Skin epidermis (tissue), 12 donors: ENCODE measurements at regions not wholly inside any gene's neighbourhood (a gene's known extent, or its start where the extent isn't known, plus 50 kb on each side); places are given as distances from the start of the nearest gene placed in this dataset.

ENCODE experiments used
- H3K27ac ChIP-seq, 21 experiments: fragments of 200-600 bp; sonication (generic) in 11 of 21; one replicate each; pipeline ENCODE4 v1.5.0; 2020; ENCODE audit warnings: mild to moderate bottlenecking in 3 of 21, inconsistent platforms in 2 of 21, moderate library complexity in 2 of 21
- H3K4me3 ChIP-seq, 7 experiments: fragments of 200-600 bp; sonication (generic) in 2 of 7; one replicate each; pipeline ENCODE4 v1.5.0; 2020; ENCODE audit warnings: inconsistent platforms in 2 of 7, mild to moderate bottlenecking in 2 of 7, moderate library complexity in 1 of 7

DNA sequence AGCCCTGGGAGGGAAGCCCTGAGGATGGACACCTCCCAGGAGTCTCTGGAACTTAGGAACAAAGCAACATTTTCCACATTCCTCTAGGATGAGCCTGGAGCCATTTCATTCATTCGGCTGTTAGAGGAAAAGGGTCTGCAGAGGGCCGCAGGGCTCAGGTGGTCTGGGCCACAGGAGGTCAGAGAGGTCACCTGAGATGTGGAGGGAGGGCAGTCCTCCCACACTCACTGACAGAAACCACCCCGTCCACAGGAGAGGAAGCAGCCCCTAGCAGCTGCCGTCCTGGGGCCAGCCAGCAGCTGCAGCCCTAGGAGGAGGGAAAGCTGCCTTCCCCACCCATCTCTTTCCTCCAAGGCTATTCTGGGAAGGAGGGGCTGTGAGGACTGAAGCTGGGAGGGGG lies 207.0 kb downstream of the CDC5L start:
- Histone ChIP-seq H3K4me3 (no peak overlapping the region), H3K27ac (no peak overlapping the region)

GRCh38 chr6:44598679-44599078 lies 211.2 kb downstream of the CDC5L start:
- Histone ChIP-seq H3K27ac (no peak overlapping the region), H3K4me3 (no peak overlapping the region)

- Histone ChIP-seq H3K27ac (no peak overlapping the region), H3K4me3 (no peak overlapping the region)
Measured at GRCh38 chr6:44599672-44600071, 212.2 kb downstream of the CDC5L start.

DNA sequence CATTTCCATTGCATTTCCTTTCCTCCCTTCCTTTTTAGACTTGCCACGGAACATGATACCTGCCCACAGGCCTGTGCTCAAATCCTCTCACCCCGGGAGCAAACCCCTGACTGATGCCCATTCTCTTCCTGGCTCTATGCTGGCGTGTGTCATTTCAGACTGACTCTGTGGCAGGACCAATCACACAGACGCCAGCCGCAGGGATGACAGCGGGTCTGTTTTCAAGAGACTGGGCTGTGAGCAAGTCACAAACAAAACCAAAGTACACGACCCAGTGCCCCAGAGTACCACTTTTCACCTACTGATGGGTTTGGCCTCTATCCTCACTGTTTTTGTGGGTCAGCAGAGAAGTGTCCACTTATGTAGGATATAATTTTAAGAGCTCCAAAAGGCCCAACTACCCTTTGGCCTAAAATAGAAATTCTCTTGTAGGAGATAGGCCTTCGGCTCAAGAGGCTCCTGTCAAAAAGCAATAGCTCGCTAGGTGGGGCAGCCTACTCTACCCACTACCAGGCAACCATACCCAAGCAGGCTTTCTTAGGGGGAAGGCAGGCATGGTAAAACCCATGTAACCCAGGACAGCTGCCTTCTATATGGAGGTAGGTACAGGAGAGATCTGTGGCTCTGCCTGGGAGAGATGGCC lies 215.7 kb downstream of the CDC5L start:
- H3K4me3 ChIP-seq = no peak overlapping the region
- H3K27ac ChIP-seq = no peak overlapping the region

DNA sequence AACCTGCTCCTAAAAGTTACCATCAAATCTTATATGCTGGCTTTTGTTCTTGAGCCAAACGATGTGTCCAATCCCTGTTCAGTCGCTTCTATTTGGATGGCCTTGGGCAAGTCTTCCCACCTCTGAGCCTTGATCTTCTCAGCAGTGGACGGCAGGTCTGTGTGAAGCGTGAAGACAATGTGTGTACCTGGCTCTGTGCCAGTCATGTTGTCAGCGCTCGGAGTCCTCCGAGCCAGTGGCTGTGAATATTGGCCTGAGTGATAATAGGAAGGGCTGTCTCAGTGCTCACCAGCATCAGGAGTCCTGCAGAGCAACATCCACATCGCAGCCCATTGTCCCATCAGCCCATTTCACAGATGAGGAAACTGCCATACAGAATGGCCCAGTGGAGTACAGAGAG lies 219.0 kb downstream of the CDC5L start:
- no peak overlapping the region for H3K27ac ChIP-seq
- H3K4me3 ChIP-seq = no peak overlapping the region

DNA sequence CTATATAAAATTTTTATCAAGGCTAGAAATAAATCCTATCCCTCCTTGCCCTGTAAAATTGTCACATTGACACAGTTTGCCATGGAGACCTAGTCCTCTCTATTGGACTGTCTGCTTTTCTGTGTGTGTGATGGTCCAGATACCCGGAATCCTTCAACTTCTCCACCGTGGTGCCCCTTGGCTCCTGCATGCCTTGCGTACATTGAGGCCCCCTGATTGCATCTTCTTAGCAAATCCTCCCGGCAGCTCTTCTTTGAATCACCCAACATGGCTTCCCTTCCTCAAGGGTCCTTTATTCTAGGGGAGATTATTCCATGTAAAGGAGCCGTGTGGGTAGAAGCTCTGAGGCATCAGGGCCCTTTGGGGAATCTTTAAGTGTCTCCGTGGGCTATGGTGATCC lies 219.5 kb downstream of the CDC5L start:
- Histone ChIP-seq H3K27ac (no peak overlapping the region), H3K4me3 (no peak overlapping the region)

GRCh38 chr6:44608175-44608574 lies 220.7 kb downstream of the CDC5L start:
- H3K4me3 ChIP-seq = no peak overlapping the region

DNA sequence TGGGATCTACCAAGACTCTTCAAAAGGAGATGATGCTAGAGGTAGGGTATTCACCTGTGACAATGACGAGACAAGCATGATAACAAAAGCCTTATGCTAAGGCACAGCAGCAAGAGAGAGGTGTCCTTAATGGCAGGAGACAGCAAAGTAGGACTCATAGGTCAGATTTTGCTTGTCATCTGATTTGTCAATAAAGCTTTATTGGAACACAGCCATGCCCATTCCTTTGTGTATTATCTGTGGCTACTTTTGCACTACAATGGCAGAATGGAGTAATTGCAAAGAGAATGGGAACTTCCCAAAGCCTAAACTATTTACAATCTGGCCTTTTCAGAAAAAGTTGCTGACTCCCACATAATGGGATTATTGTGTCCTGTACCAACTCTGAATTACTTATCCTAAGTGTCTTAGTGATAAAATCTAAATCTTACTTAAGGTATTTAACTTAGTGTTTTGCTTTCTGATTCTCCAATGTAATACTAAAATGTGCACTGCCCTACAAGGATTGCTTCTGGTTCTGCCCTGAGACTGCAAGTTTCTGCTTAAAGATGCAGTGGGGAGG lies 221.6 kb downstream of the CDC5L start:
- no peak overlapping the region for H3K27ac ChIP-seq
- no peak overlapping the region for H3K4me3 ChIP-seq

More at GRCh38 chr6:44608175-44608574, 220.7 kb downstream of the CDC5L start:
- no peak overlapping the region for H3K27ac ChIP-seq

GRCh38 chr6:44614396-44614795 lies 226.9 kb downstream of the CDC5L start:
- Histone ChIP-seq H3K27ac (no peak overlapping the region), H3K4me3 (no peak overlapping the region)

DNA sequence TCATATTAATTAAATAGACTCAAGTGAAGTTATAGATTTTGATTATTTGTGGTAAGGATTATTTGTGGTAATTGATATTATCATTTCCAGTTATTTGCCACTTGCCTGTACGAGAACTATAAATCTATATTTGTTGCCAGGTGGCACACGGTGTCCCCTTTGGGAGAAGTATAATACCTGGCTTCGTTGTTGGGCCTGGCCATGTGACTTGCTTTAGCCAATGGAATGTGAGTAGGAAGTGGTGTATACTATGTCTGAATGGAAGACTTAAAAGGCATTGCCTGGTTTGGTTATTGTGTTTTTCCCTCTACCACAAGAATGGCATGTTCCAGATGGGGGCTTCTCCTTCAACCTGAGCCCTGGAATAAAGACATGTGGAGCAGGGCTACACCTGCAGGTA lies 228.1 kb downstream of the CDC5L start:
- Histone ChIP-seq H3K4me3 (no peak overlapping the region), H3K27ac (no peak overlapping the region)

DNA sequence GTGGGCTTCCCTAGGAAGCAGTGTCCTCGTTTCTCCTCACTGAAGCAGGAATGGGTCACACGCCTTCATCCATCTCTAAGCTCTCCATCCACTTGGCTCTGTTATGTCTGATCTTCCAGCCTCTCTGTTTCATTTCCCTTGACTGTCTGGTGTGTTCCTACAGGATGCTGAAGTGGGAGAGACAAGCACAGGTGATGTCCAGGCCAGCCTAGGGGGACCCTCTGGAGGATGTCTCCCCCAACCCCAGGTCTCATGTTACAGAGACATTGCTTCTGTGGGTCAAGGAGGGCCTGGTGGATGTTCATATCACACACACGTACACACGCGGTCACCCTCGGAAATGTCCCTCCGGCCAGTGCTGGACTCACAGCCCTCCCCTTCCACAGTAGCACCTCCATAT lies 229.9 kb downstream of the CDC5L start:
- no peak overlapping the region for H3K27ac ChIP-seq
- no peak overlapping the region for H3K4me3 ChIP-seq

GRCh38 chr6:44618371-44618770 lies 230.9 kb downstream of the CDC5L start:
- Histone ChIP-seq H3K4me3 (no peak overlapping the region), H3K27ac (peak overlapping the region in 1 of 21 experiments; percentile 25)

- no peak overlapping the region for H3K4me3 ChIP-seq
- no peak overlapping the region for H3K27ac ChIP-seq
Measured at GRCh38 chr6:44620922-44621321, 233.4 kb downstream of the CDC5L start.

DNA sequence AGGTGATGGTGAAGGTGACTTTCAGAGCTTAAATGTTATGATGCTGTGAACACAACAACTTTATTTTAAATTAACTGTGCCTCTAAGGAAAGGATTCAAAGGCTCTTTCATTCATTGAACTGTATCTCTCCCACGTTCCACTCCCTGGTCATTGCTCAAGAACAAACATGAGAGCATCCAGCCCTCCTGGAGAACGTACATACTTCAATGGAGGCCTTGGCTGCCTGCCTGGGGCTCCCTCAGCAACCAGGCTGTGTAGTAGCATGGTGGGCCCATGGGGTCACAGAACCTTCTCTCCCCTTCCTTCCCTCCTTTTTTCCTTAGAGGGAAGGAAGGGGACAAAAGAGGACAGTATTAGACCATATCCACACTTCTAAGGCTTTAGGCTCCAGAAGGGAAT lies 234.3 kb downstream of the CDC5L start:
- H3K27ac ChIP-seq = no peak overlapping the region
- H3K4me3 ChIP-seq = no peak overlapping the region

DNA sequence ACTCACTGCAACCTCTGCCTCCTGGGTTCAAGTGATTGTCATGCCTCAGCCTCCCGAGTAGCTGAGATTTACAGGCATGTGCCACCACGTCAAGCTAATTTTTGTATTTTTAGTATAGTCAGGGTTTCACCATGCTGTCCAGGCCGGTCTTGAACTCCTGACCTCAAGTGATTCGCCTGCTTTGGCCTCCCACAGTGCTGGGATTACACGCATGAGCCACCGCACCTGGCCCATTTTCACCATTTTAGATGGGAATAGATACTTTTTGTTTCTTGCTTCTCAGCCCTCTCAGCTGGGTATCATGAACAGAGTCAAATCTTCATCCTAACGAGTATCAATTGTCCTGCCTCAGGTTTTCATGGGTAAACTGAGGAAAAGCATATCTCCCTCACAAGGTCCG lies 235.0 kb downstream of the CDC5L start:
- Histone ChIP-seq H3K4me3 (no peak overlapping the region), H3K27ac (no peak overlapping the region)

- Histone ChIP-seq H3K27ac (no peak overlapping the region), H3K4me3 (no peak overlapping the region)
Measured at GRCh38 chr6:44622956-44623355, 235.4 kb downstream of the CDC5L start.

GRCh38 chr6:44624226-44624625 lies 236.7 kb downstream of the CDC5L start:
- Histone ChIP-seq H3K4me3 (no peak overlapping the region), H3K27ac (peak overlapping the region in 2 of 21 experiments; percentile 19 to 20)

- H3K4me3 ChIP-seq = no peak overlapping the region
Measured at GRCh38 chr6:44624936-44625573, 237.5 kb downstream of the CDC5L start.

GRCh38 chr6:44625996-44626395 lies 238.5 kb downstream of the CDC5L start:
- no peak overlapping the region for H3K4me3 ChIP-seq
- H3K27ac ChIP-seq = no peak overlapping the region

More at GRCh38 chr6:44624936-44625573, 237.5 kb downstream of the CDC5L start:
- peak overlapping the region in 1 of 21 experiments; percentile 37 for H3K27ac ChIP-seq

GRCh38 chr6:44626616-44627015 lies 239.1 kb downstream of the CDC5L start:
- H3K4me3 ChIP-seq = no peak overlapping the region
- no peak overlapping the region for H3K27ac ChIP-seq

DNA sequence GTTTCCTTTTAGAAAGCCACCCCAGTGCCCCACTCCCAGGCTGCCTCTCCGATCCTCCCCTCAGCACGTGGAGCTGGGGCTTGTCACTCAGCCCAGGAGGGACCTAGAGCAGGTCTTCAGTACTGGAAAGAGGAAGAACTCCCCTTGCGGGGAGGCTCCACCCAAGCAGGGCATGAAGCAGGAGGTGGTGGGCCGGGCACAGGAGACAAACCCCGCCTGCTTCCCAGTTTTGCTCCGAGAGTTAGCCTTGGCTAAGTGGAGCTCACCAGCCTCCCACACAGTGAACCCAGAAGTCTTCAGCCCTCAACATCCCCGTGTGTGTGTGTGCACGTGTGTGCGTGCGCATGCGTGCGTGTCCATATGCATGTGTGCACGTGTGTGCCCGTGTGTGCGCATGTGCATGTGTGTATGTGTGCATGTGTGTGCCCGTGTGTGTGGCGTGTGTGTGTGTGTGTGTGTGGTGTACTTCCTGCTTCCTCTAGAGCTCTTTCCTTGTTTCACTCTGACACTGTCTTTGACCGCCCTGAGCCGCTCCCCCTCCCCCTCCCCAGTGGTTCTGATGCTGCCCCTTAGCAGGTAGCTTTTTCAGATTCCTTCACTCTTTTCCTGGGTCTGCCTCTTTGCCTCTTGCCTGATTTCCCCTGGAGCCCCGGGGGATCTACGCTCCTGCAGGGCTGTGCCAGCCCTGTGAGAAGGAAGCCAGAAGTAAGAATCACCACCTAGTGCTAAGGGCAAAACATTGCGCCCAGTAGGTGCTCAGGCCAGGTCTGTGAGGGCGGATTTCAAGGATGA lies 239.8 kb downstream of the CDC5L start:
- no peak overlapping the region for H3K4me3 ChIP-seq
- H3K27ac ChIP-seq = no peak overlapping the region
